PC-9 (cell line): ENCODE measurements at regions not wholly inside any gene's neighbourhood (a gene's known extent, or its start where the extent isn't known, plus 50 kb on each side); places are given as distances from the start of the nearest gene placed in this dataset.

Experiments
- BruUV-seq: library from RNA; stranded (reverse); fragments of 400-500 nt; replicated peaks from 2 replicates; lab custom pipeline; 2021; lab: Mats Ljungman, UMichigan
- CTCF ChIA-PET: fragments of 300-600 bp; sonication (Branson Sonifier 250); formaldehyde crosslinking; loops from one replicate; lab custom pipeline; 2022; ENCODE audit warnings: antibody characterized with exemption; lab: Charles Lee
- POLR2A ChIA-PET: fragments of 300-600 bp; sonication (Branson Sonifier 250); formaldehyde crosslinking; loops from one replicate; lab custom pipeline; 2022; ENCODE audit warnings: antibody characterized with exemption; ENCODE audit not compliant: unreplicated experiment; lab: Charles Lee
- DNase-seq, 2 experiments: peaks; one replicate each; pipeline versions ENCODE4 v3.0.0 to v3.0.0-alpha.2; 2015 to 2022; ENCODE audit warnings: mixed read lengths in 1 of 2
- H2AFZ ChIP-seq: fragments of 200-600 bp; sonication (generic); 2 replicates; pipeline ENCODE4 v1.8.1; 2017; ENCODE audit warnings: antibody characterized with exemption
- H3F3A ChIP-seq: fragments of 200-600 bp; sonication (generic); 2 replicates; pipeline ENCODE4 v1.8.1; 2017; ENCODE audit warnings: antibody characterized with exemption, mild to moderate bottlenecking, low read depth; ENCODE audit not compliant: insufficient read depth
- H3K27ac ChIP-seq: fragments of 200-600 bp; sonication (generic); 2 replicates; pipeline ENCODE4 v1.6.1; 2016; ENCODE audit warnings: mixed run types
- H3K27me3 ChIP-seq: fragments of 200-600 bp; sonication (generic); 2 replicates; pipeline ENCODE4 v1.6.1; 2016; ENCODE audit warnings: low read depth, mixed run types; ENCODE audit not compliant: insufficient read depth
- H3K36me3 ChIP-seq: fragments of 200-600 bp; sonication (generic); 2 replicates; pipeline ENCODE4 v1.6.1; 2016; ENCODE audit warnings: low read depth, mixed run types
- H3K4me1 ChIP-seq: fragments of 200-600 bp; sonication (generic); replicated peaks from 2 replicates; pipeline ENCODE4 v1.6.1; 2016; ENCODE audit warnings: mixed run types; ENCODE audit not compliant: insufficient read depth
- H3K4me2 ChIP-seq: fragments of 200-600 bp; sonication (generic); 2 replicates; pipeline ENCODE4 v1.6.1; 2017; ENCODE audit warnings: mixed run types
- H3K4me3 ChIP-seq: fragments of 200-600 bp; sonication (generic); 2 replicates; pipeline ENCODE4 v1.6.1; 2016; ENCODE audit warnings: mixed run types
- H3K79me2 ChIP-seq: fragments of 200-600 bp; sonication (generic); 2 replicates; pipeline ENCODE4 v1.6.1; 2017; ENCODE audit warnings: low read depth, mixed run types
- H3K9me2 ChIP-seq: fragments of 200-600 bp; sonication (generic); 2 replicates; pipeline ENCODE4 v1.8.1; 2017; ENCODE audit warnings: mild to moderate bottlenecking; ENCODE audit not compliant: insufficient read depth
- H3K9me3 ChIP-seq: fragments of 200-600 bp; sonication (generic); 2 replicates; pipeline ENCODE4 v1.8.1; 2016; ENCODE audit warnings: low read depth; ENCODE audit not compliant: insufficient read depth
- H4K20me1 ChIP-seq: fragments of 200-600 bp; sonication (generic); 2 replicates; pipeline ENCODE4 v1.8.1; 2017; ENCODE audit not compliant: insufficient read depth
- CTCF ChIP-seq: fragments of 200-600 bp; sonication (generic); conservative IDR thresholded peaks from 2 replicates; pipeline ENCODE4 v1.6.1; 2017; ENCODE audit warnings: mixed run types, antibody characterized with exemption, mild to moderate bottlenecking, moderate library complexity
- EZH2 ChIP-seq: fragments of 200-600 bp; sonication (generic); IDR thresholded peaks from 2 replicates; pipeline ENCODE4 v1.8.0; 2017; ENCODE audit warnings: antibody characterized with exemption, low read depth
- intact Hi-C: fragments of 100-400 bp; cut with micrococcal nuclease; formaldehyde crosslinking; loops from one replicate; pipeline ENCODE4 v1.10.0; 2022; ENCODE audit not compliant: unreplicated experiment

DNA sequence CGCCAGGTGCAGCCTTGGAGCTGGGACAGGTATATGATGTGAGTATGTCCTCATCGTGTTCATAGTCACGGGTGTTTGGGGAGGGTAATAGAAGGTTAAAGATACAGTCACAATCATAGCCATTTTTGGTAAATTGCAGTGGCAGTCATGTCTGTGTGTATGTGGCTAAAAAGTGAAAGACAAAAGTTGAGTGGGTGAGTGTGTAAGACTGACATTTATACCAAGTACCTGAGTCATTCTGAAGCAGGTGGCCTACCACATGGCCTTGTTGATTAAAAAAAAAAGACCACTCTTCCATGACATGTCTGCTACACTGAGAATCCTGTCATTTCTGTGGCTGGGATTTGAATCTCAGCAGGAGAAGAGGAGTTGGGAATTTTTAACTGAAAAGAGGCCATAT, 181.9 kb downstream of the SCP2D1 start:
- Histone ChIP-seq H3K4me3 (no peak overlapping the region), H3K27ac (no peak overlapping the region), H3K79me2 (no peaks in the 10 kb centered on the region), H4K20me1 (no peaks in the 10 kb centered on the region), H3K9me2 (no peaks in the 10 kb centered on the region; the same call in 1 of the 2 replicates), H2AFZ (no peak overlapping the region), H3K9me3 (0 out of 2 replicates have a peak, but pooled peaks cover 5% of the 10 kb centered on the region), H3F3A (no peaks in the 10 kb centered on the region), H3K36me3 (no peaks in the 10 kb centered on the region), H3K4me1 (no peaks in the 10 kb centered on the region), H3K4me2 (no peak overlapping the region), H3K27me3 (no peaks in the 10 kb centered on the region)
- intact Hi-C loops: no loop called here
- ChIA-PET POLR2A (no interaction called here), CTCF (no interaction called here)
- no peak for TF ChIP-seq CTCF
- no peak for TF ChIP-seq EZH2
- DNase-seq: no peak
- no TSS peak for BruUV-seq

- Histone ChIP-seq H3K79me2 (no peaks in the 10 kb centered on the region), H2AFZ (no peak overlapping the region), H3K9me3 (no peaks in the 10 kb centered on the region), H3K27ac (no peak overlapping the region), H3K27me3 (no peaks in the 10 kb centered on the region), H3F3A (peaks cover 3% of the 10 kb centered on the region; the same call in 1 of the 2 replicates), H4K20me1 (no peaks in the 10 kb centered on the region), H3K4me2 (no peak overlapping the region), H3K9me2 (no peaks in the 10 kb centered on the region; the same call in 1 of the 2 replicates), H3K36me3 (no peaks in the 10 kb centered on the region), H3K4me1 (no peaks in the 10 kb centered on the region), H3K4me3 (no peak overlapping the region)
- no peak for DNase-seq
- intact Hi-C loops: no loop called here
- CTCF ChIA-PET: no interaction called here
- BruUV-seq: no TSS peak
- TF ChIP-seq EZH2: no peak
- TF ChIP-seq CTCF: no peak
- POLR2A ChIA-PET: no interaction called here
These were observed 185.5 kb downstream of the SCP2D1 start for GRCh38 chr20:18999086-18999485.

- Histone ChIP-seq H3K9me3 (no peaks in the 10 kb centered on the region), H3K4me1 (no peaks in the 10 kb centered on the region), H2AFZ (no peak overlapping the region), H3K36me3 (no peaks in the 10 kb centered on the region), H3K79me2 (no peaks in the 10 kb centered on the region), H3K4me2 (no peak overlapping the region), H3K9me2 (no peaks in the 10 kb centered on the region; the same call in 1 of the 2 replicates), H3F3A (peaks cover 5% of the 10 kb centered on the region; the same call in 1 of the 2 replicates), H4K20me1 (no peaks in the 10 kb centered on the region), H3K27me3 (no peaks in the 10 kb centered on the region), H3K27ac (no peak overlapping the region), H3K4me3 (no peak overlapping the region)
- CTCF ChIA-PET: no interaction called here
- DNase-seq: no peak
- no peak for TF ChIP-seq CTCF
- no peak for TF ChIP-seq EZH2
- POLR2A ChIA-PET: no interaction called here
- BruUV-seq: no TSS peak
- intact Hi-C loops: no loop called here
These were observed 186.5 kb downstream of the SCP2D1 start for GRCh38 chr20:19000078-19000477.
